Stimulated activated CD4-positive, alpha-beta T cell treated with anti-CD3 and anti-CD28 coated beads, Interleukin-1b, Interleukin-23, amount 100 ng/mL, for 48 hours (primary cell): ENCODE measurements at regions not wholly inside any gene's neighbourhood (a gene's known extent, or its start where the extent isn't known, plus 50 kb on each side); places are given as distances from the start of the nearest gene placed in this dataset.

ENCODE experiments used
- DNase-seq: peaks from one replicate; pipeline ENCODE4 v3.0.0-alpha.2; 2020

DNA sequence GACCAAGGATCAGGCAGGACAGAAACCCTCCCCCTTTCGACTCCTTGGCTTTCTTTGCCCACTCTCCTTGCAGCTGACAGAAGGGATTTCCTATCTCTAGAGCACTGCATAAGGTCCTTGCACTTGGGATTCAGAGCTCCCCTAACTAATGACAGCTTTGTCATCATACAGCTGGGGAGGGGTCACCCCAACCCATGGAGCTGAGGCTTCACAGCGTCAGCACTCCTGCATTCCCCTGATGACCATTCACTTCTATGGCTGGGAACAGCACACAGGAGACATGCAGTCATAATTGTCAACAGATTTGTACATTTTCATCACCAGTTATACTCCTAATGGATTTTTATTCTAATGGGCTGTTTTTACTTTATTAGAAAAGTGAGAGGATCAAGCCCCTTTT, 161.7 kb upstream of the C1orf87 start:
- no peak for DNase-seq

DNA sequence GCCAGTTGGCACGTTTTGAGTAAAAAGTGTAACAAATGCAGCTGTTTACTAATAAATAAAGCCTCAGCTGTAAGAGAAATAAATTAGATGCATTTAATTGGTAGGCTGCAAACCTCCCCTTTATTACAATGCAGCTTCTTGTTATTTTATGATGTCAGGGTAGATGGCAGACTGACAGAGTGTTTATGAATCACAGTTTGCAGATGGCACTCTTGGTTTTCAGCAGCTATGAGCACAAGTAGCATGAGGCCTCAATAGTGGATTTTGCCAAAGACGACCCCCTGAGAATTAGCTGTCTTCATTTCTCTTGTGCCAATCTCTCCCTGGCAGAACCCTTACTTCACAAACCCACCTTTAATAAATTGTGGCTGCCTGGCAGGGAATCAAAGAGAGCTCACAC, 161.2 kb upstream of the C1orf87 start:
- DNase-seq = no peak

DNA sequence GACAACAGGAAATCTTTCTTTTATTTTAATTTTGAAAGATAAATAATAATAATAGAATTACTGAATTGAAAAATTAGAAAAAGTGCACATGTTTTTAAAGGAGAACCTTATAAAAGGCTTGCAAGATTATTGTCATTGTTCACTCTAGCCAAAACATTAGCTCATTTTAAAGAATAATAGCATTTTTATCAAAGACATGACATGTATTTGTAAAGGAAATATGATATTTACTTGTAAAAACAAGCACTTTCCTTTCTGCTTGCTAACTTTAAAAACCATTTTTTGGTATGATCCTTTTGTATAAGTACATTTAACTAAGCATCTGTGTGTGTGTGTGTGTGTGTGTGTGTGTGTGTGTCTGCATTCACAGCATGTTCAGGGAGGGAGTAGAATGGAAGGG, 156.3 kb upstream of the C1orf87 start:
- no peak for DNase-seq

DNA sequence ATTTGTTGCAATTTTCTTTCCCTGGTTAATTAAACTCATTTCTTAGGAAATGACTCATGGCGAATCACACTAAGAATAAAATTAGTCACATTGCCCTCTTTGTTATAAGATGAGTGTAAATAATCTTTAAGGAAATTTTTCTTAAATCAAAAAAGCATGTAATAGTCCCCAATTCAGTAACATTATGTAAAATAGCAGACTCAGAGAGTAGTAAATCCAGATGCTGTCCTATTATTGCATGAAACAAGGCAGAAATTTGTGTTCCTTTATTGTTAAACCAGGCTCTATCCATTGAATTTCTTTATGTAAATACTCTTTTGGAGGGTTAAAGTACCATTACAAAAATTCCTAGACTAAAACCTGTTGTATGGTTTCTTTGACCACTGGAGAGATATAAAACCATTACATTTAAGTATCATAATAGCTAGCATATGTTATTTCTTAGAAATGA, 154.5 kb upstream of the C1orf87 start:
- no peak for DNase-seq

DNA sequence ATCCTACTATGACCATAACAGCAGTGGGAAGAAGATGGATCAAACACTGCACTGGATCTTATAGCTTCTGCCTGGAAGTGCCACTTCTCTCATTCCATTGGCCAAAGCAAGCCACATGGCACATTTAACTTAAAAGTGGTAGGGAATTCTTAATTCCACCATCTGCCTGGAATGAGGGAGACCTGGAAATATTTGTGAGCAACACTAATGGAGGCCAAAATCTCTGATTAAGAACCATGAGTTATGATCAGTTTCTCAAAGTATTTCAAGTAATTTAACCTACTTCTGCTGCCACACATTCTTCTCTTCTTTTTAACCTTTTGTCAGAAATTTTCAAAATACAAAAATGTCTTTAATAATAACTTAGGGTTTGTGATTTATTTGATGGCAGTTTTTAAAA, 154.0 kb upstream of the C1orf87 start:
- DNase-seq = no peak

DNA sequence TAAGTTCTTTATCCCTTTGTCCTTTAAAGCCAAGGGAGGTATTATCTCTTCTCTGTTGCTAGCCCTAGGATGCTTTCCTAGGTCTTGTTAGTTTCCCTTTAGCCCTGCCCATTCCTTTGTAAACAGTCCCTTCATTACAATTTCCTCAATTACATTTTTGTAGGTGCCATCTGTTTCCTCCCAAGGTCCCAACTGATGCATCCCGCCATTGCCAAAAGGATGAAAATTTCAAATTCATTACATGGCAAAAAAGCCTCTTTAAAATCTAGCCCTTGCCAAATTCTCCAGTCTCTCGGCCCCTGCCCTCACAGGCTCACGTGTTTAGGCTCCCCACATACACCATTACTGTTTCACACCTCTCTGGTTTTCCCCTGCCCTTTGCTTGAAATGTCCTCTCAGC, 151.9 kb upstream of the C1orf87 start:
- DNase-seq = no peak

DNA sequence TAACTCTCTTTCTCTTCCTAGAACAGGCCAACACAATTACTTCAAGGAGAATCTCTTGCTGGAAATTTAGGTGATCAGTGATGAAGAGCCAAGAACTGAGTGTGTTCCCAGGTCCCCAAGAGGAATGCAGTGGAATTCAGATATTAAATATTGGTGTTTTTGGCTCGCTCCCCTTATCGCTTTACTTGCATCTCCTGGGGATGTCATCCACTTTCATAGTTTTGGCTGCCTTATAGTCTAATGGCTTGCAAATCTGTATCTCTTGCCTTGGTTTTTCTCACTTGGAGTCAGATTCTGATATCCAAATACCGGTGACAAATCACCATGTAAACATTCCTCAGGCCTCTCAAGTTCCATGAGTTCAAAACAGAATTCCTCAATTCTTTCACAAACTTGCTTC, 151.0 kb upstream of the C1orf87 start:
- DNase-seq = no peak

DNA sequence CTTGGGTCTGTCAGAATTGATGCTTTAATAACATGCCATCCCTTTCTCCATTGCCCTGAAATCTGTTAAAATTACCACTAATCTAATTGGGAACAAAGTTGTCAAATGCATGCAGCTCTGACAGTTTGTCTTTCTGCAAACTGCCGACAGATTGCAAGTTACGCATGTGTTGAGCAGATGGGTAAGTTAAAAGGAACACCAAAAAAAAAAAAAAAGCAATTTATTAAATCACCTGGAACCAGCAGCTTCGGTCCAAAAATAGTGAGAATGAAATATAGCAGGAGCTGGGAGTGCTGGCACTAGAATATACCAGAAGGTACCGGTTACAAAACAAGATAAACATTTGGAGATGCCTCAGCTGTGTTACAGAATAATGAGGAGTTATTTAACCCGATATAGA, 149.6 kb upstream of the C1orf87 start:
- DNase-seq = no peak

DNA sequence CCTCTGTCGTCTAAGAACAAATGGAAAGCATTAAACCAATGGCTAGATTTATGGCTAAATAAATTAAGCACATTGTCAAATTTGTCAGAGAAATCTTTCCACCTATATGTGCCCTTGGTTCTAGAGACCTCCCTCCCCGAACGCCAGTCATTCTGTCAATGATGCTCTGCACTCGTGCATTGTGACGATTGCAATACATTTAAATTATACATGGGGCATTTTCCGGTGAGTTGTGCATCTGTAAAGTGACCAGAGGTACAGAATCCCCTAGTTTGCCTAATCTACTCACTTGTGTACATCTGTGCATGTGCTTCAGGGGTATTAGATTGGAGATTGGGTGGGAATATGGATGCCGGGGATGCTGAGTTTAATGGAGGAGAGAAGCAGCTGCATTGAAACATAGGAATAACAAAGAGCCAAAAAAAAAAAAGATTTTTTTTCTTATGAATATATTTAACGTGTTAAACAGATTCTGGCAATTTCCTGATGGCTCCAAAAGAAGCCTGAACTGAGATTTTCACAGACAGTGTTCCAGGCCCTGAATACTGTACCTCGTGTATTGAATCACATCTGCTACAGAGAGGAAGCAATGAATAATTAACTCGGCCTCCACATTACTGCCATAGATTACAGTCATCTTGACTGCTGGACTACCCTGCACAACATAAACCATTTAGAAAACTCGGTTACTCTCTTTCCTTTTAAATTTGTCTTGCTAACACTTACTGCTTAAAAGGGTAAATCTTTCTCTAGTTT, 149.0 kb upstream of the C1orf87 start:
- no peak for DNase-seq

DNA sequence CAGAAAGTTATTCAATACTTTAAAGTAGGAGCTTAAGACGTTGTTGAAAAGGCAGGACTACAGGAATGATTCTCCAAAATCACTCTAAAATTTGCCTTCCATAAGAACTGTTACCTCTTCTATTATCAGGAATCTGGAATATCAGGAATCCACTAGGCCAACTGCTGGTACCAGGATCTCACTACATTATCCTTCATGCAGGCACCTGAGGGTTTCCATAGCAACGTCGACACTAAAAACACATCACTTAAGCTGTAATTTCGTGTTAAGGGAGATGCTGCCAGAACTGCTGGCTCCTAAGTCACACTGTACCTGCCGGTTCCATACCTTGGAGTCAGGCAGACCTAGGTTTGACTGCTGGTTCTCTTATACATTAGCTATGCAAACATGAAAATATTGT, 139.7 kb upstream of the C1orf87 start:
- DNase-seq = no peak

DNA sequence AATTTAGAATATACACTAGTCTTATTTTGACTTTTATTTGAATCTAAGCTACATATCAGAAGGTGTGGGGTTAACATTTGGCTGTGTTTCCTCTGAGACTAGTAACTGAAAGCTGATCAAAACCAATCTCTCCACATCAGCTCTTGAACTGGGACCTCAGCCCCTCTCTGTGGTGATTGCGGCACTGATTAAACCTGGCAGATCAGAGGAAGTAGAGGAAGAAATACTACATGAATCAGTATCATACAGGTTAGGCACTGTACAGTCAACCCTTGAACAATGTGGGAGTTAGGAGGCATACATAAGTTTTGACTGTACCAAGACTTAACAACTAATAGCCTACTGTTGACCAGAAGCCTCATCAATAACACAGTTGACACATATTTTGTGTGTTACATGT, 122.5 kb upstream of the C1orf87 start:
- DNase-seq = no peak

DNA sequence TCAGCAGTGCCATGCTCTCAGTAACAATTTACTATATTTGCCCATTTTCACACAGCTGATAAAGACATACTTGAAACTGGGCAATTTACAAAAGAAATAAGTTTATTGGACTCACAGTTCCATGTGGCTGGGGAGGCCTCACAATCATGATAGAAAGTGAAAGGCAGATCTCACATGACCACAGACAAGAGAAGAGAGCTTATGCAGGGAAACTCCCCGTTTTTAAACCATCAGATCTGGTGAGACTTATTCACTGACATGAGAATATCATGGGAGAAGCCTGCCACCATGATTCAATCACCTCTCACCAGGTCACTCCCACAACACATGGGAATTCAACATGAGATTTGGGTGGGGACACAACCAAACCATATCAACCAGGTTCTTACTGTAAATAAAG, 112.1 kb upstream of the C1orf87 start:
- DNase-seq = no peak

DNA sequence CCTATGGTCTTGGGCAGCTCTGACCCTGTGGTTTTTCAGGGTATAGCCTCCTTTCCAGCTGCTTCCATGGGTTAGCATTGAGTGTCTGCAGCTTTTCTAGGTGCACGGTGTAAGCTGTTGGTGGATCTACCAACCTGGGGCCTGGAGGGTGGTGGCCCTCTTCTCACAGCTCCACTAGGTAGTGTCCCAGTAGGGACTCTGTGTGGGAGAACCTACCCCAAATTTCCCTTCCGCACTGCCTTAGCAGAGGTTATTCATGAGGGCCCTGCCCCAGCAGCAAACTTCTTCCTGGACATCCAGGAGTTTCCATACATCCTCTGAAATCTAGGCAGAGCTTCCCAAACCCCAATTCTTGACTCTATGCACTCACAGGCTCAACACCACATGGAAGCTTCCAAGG, 111.0 kb upstream of the C1orf87 start:
- no peak for DNase-seq

DNA sequence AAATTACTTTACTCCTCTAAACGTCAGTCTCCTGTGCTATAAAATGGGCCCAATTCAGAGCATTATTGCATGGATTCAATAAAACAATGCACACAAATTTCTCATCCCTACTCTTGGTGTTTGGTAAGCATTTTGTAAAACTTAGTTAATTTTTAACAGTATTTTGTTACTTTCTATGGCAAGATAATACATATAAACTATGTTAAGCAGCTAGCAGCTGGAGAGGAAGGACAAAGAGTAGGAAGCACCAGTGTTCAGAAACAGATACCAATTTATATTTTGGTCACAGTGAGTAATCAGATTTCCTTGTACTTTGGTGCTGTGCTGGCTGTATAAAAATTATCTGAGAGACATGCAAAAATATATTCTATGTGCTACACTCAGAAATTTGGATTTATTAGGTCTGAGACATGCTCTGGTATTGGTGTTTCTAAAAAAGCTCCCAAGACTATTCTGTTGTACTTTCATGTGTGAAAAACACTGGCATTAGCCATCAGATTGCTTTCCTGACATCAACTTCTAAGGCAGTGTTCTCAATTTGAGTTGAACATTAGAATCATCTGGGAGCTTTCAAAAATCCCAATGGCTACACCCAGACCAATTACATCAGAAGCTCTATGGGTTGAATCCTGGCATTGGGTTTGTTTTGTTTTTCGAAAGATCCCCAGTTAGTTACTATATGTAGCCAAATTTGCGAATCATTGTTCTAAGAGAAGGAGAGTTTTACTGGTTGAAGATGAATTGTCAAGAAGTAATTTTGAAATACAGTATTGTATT, 100.3 kb upstream of the C1orf87 start:
- no peak for DNase-seq

DNA sequence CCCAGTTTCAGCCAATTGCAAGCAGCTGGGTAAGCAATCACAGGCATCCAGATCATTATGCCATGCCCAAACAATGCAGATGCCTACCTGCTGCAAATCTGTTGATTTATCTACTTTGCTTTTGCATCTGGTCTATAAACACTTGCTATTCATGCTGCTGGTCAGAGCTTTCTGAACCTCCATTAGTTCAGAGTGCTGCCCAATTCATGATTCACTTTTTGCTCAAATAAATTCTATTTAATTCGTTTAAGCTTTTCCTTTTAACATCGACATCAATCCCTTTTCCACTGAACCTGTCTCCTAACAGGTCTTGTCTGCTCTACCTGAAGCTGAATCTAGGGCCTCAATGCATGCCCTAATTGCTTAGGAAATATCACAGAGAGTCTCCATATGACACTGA, 99.4 kb upstream of the C1orf87 start:
- no peak for DNase-seq

DNA sequence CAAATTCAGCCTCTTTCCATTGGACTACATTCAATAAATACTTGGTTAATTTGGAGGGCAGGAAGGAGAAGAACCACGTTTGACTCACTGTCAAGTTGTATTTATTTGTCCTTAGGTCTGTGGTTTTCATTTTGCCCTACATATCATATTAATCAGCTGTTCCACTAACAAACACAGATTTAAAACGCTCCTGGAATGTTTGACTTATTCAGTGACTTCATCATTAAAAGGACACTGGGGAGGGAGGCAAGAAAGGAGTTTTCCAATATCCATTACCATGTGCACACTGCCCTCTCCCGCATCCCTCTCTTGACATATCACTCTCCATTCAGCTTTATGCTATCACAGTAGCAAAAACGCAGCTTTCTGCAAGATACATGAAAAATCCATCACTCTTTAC, 98.2 kb upstream of the C1orf87 start:
- no peak for DNase-seq

DNA sequence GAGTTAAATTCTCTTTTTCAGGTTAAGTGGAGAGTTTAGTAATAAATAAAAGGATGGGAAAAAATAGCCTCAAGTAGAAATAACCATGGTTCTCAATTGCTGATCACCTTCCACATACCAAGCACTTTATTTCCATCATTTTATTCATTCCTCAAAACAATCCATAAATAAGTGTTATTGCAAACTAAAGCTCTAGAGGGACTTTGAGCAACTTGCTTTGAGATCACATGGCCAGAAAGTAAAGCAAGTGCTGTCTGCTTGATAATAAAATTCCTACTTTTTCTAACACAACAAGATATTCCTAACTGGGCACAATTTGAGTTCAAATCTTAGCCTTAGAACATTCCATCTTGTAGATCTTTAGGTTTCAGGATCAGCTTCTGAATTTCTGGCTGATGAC, 97.1 kb upstream of the C1orf87 start:
- DNase-seq = no peak

DNA sequence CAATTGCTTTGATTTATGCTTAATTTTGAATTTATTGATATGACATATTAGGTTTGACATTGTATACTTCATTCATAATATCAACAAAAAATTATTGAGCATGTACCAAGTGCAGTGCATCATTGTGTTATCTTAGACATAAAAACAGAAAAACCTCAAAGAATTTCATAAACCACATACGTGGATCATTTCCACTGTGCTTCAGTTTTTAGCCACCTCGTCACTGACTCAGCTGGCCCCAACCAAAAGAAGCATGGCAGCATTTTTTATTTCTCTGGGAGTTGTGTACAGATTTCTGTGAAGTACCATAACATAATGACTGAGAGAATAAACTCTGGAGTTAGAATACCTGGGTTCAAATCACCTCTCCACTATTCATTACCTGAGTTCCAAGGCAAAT, 95.6 kb upstream of the C1orf87 start:
- DNase-seq = no peak

DNA sequence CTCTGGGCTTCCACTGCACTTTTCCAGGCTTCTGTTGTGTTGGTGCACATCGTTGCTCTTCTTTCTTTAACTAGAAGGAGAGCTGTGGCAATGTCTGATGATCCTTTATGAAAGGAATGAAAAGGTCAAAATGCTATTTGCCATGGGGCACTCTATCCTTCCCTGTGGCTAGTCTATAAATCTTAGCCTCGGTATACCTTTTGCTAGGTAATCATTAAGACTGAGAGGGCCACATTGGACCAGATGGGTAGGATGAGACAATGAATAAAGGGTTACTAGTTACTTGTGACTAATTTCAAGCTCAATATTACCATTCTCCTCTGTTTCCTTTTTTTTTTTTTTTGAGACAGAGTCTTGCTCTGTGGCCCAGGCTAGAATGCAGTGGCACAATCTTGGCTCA, 89.4 kb upstream of the C1orf87 start:
- DNase-seq = no peak

DNA sequence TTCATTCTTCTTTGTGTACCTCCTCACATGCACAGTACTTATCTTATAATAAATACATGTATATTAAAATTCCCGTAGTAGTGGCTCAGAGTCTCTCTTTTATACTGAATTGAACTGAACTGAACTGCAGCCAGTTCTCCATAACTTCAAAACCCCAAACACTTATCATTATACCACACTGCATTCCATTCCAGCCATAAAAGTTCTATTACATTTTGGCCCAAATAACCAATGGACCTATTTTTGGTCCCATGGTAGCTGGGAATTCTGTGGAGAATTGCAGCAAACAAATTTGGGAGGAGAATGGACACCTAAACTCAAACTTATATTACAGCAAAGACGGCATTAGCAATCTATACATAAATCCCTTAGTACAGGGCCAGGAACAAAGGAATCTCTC, 86.6 kb upstream of the C1orf87 start:
- no peak for DNase-seq

DNA sequence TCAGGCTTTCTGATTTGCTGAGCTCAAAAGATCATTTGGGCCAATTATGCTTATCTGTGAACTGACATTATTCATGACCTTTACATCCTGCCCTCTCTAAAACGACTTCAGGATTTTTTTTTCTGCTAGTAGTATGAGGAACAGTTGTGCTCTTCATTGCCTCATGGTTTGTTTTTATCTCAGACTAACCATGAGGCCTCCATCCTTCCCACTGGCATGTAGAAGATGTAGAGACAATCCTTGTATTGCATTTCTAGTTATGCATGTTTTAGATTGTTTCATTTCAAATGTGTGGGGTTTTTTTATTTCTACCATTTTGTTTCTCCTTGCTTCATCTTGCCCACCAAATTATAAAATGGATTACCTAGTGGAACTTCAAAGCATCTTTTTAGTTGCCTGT, 82.8 kb upstream of the C1orf87 start:
- DNase-seq = no peak

DNA sequence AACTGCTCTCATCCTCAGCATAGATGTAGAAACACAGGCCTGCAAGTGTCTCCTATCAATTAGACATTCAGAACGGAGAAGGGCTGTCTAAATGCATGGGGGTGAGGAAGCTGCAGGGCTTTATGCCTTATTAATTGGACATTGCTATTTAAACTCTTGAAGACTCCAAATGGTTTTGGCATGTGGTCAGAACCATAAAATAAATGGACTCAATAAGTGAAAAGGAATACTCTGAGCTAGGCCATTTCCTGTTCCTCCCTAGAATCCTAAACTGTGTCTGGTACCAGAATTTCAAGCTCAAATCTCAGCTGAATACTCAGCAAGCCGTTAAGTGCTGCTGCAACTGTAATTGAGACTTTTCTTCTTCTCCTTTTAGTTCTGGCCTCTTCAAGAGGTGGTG, 80.4 kb upstream of the C1orf87 start:
- DNase-seq = no peak

DNA sequence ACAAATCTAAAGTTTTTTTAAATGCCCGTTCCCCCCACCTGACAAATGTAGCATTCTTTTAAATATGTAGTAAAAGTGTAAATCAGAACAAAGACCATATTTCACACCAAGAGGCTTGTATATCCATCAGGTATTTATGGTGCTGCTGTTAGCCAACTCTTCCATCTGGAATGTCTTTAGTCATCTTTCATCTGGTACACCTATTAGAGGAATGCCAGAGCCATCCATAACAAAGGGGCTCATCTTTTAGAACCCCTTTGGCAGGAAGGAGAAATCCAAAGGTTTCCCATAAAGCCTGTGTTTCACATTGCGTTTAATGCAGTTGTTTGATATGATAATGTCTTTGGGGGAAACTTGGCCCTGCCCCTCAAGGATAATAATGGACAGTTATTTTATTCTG, 79.3 kb upstream of the C1orf87 start:
- DNase-seq = no peak

DNA sequence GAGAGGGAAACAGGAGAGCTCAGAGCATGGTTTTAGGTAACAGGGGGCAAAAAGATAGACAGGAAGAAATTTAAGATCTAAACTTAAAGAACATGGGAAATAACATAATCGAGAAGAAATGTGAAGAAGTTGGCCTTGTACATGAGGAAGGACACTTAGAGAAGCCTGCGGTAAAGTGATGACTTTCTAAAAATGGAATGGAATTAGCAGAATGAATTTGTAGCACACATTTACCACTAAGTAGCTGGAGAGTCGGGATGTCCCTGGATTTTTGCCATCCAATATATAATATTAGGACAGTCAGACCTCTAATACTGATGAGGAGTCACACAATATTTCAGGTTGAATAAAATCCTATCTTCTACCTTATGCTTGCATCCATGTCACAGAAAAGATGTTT, 77.7 kb upstream of the C1orf87 start:
- DNase-seq = no peak

DNA sequence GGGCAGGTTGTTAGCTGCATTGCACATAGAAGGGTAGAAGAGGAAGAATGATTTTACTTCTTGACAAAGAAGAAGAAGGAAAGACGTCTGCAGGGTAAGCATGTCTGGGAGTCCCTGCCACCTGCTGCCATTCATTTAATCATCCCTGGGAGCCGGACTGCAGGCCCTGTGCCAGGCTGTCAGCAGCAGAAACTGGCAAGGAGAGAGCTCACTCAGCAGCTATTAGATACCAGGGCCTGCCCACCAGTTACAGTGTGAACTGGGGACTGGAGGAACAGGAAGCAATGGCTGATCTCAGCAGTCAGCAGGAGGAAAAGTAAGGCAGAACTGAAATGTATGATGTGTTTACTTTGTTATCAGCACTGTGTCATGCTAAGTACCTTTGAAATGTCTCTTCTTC, 75.7 kb upstream of the C1orf87 start:
- DNase-seq = no peak
